GM18507 (cell line): ENCODE measurements at regions not wholly inside any gene's neighbourhood (a gene's known extent, or its start where the extent isn't known, plus 50 kb on each side); places are given as distances from the start of the nearest gene placed in this dataset.

ENCODE experiments used
- DNase-seq: peaks from one replicate; pipeline ENCODE4 v3.0.0; 2011; ENCODE audit warnings: low read depth; ENCODE audit not compliant: insufficient read length; ENCODE audit errors: extremely low spot score
- FAIRE-seq: peaks from 2 replicates; lab custom pipeline; 2011; peaks lifted over from hg19 to GRCh38; lab: Jason Lieb, UNC

GRCh38 chr1:36621531-36621930 lies 138.8 kb upstream of the CSF3R start:
- DNase-seq (no peak), FAIRE-seq (no peak)

- DNase-seq: no peak
- FAIRE-seq: no peak
Measured at GRCh38 chr1:36620142-36620541, 137.4 kb upstream of the CSF3R start.

DNA sequence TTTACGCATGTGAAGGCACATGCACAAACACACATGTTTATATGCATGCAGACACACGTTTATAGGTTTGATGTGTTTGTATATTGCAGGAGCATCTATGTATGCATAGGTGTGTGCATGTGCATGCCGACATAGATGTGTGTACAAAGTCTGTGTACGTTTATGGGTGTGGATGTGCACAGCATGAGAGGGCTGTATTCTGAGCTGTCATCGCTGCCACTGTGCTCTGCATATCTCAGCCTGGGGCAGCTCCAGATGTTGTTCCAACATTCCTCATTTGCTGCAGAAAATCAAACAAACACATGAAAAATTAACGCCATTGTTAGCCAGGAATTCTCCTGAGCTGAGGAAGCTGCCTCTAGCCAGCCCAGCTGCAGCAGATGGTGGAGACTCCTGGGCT lies 132.3 kb upstream of the CSF3R start:
- DNase-seq: no peak
- no peak for FAIRE-seq

DNA sequence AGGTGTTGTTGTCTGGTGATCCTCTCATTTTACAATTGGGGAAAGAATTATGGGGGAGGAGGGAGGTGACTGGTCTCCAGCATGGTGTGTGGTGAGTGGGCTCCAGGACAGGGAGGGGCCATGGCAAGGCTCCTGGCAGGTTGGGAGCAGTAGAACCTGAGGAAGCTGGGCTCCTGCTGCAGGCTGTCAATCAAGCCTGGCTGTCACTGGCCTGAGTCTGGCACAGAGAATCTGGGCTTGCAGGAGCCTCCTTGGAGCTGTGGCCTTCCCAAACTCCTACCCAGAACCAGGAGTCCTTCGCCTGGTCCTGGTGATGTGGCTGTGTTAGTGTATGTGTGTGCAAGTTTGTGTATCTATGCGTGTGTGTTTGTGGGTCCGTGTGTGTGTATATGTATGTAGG lies 131.9 kb upstream of the CSF3R start:
- DNase-seq: no peak
- FAIRE-seq: no peak

DNA sequence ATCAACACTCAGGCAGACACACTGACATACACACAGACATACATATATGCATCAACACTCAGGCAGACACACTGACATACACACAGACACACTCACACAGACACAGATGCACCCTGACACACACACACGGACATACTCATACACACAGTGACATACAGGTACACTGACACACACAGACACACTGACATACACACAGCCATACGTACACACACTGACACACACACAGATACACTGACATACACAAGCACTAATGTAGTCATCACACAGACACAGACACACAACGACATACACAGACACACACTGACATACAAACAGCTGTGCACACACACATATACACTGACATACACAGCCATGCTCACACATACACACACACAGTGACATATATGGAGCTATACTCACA lies 131.0 kb upstream of the CSF3R start:
- no peak for FAIRE-seq
- DNase-seq: no peak

DNA sequence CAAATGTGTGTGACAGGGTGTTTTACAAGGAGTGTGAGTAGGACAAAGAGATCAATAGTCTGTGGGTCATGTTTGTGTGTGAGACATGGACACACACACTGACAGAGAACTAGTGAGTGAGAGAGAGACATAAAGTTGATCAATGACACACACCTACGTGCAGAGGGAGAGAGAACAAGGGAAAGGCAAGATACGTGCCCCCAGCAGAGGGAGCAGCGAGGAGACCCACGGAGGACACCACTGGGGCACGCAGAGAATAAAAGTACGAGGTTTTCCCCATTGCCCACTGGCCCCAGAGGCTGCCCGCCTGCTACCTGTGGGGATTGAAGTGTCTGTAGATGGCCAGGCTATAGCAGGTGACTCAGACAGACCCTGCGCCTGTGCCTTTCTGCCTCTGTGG lies 130.2 kb upstream of the CSF3R start:
- no peak for FAIRE-seq

GRCh38 chr1:36612121-36612520 lies 129.4 kb upstream of the CSF3R start:
- DNase-seq (no peak), FAIRE-seq (no peak)

More for the DNA sequence above, 130.2 kb upstream of the CSF3R start:
- no peak for DNase-seq

GRCh38 chr1:36609241-36610027 lies 126.7 kb upstream of the CSF3R start:
- FAIRE-seq (peak; percentile 73), DNase-seq (peak; percentile 43)

DNA sequence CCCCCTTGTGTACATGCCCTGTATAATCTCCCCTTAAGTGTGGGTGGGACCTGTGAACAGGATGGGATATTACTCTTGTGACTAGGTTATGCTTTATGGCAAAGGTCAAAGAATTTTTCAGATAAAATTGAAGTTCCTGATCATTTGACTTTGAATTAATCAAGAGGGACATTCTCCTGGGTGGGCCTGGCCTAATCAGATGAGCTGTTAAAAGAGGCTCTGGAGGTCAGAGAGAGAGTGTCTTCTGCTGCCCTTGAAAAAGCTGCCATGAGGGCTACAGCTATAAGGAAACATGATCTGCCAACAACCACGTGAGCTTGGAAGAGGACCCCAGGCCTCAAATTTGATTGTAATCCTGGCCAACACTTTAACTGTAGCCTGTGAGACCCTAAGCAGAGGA lies 125.6 kb upstream of the CSF3R start:
- FAIRE-seq: no peak
- DNase-seq: no peak

DNA sequence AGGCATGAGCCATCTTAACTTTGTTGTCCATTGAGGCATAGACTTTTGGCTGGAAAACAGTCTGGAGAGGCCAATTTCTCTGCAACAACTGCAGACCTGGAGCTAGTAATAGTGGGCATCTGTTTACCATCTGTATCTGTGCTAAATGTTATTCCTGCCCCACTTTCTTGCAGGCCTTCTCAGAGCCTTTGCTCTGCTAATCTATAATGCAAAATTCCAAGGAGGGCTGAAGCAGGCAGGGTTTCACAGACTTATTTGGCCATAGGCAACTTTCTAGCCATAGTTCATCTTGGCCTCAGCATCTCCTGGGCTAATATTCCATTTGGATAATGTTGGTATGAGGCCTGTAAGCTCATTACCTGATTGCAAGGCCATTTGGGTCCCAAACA lies 124.5 kb upstream of the CSF3R start:
- FAIRE-seq (no peak), DNase-seq (no peak)

DNA sequence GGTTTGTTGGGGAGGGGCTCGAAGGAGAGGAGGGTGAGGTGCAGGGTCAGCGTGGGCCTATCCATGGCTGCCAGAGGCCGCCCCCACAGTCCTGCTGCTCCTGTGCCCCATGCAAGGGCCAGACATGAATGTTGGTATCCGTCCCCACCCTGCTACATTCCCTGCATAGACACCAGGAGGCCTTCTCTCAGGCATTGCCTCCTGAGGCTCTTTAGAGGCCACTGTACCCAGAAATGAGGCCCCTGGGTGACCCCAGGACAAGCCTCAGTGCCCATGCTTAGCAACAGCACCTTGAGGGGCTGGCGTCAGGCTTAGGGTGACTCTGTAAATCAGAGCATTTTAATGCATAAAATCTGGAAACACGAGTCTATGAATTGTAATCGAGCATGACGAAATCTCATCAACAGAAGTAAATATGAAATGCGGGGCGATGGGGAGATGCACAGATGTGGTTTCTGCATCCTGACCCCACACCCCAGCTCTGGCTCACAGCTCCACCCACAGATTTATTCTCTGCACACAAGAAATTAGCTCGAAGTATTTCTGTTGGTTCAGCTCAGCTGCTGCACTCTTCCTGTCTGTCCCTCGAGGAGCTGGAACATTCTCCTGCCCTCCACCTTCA lies 124.0 kb upstream of the CSF3R start:
- DNase-seq (no peak), FAIRE-seq (no peak)

- no peak for FAIRE-seq
- no peak for DNase-seq
Measured at GRCh38 chr1:36605942-36606640, 123.4 kb upstream of the CSF3R start.

DNA sequence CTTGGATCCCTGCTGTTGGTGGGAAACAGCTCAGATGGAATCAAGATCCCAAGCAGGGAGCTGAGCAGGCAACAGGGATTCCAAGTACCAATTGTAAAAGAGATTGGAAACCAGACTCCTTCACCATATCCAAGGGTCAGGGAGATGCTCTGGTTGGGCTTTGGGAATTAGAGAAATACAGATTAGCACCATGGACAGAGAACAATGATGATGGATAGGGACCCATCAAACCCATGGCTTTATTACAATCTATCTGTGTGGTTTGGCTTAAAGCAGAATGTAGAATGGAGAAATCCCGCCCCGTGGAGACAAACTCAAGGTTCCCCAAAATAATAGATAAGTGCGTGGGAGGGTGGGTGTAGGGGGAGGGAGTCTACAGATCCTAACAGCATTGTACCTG lies 120.7 kb upstream of the CSF3R start:
- DNase-seq (no peak), FAIRE-seq (no peak)

DNA sequence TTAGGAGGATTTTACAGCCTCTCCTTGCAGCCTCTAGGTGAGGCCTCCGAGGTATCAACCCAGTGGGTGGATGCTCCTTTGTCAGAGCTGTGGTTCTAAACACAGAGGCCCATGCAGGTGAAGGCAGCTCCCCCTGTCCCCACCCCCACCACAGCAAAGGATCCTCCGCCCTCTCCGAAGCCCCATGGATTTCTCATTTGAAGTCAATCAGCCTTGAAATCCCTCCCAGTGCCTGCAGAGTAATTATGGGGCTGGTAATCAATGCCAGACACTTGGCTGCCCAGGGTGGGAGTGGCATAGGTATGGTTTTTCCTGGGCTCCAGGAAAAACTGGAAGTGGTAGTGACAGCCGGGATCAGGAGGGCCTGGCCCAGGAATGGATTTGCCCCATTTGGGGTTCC lies 119.5 kb upstream of the CSF3R start:
- FAIRE-seq (no peak), DNase-seq (no peak)

- DNase-seq (no peak), FAIRE-seq (no peak)
Measured at GRCh38 chr1:36599828-36600227, 117.1 kb upstream of the CSF3R start.

DNA sequence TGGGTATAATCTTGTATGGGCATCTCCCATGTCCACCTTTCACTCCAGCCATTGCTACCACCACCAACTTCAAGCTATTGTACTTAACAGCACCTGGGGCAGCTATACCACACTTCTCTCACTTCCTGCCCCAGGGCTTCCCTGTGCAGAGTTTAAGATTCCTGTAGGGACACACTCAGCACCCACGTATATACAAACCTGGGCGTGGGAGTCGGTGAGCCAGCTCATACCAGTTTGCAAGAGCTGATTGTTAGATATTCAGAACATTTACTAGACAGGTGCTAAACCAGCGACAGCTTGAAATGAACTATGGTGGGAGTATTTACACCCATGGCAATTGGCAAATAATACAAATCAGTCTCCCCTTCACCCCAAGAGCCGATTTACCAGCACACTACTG lies 114.8 kb upstream of the CSF3R start:
- FAIRE-seq (no peak), DNase-seq (no peak)

DNA sequence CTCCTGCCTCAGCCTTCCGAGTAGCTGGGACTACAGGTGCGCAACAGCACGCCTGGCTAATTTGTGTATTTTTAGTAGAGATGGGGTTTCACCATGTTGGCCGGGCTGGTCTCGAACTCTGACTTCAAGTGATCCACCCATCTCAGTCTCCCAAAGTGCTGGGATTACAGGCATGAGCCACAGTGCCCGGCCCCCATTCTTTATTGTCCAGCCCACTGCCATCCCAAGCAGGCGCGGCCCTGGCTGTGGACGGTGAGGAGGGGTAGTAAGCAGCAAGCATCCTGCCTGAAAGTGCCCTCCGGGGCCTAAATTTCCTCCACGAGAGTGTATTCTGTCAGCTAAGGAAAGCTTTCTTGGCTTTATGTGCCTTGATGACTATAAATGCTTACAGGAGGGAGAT lies 113.2 kb upstream of the CSF3R start:
- DNase-seq (no peak), FAIRE-seq (no peak)

GRCh38 chr1:36595349-36595748 lies 112.6 kb upstream of the CSF3R start:
- no peak for FAIRE-seq
- DNase-seq: no peak

DNA sequence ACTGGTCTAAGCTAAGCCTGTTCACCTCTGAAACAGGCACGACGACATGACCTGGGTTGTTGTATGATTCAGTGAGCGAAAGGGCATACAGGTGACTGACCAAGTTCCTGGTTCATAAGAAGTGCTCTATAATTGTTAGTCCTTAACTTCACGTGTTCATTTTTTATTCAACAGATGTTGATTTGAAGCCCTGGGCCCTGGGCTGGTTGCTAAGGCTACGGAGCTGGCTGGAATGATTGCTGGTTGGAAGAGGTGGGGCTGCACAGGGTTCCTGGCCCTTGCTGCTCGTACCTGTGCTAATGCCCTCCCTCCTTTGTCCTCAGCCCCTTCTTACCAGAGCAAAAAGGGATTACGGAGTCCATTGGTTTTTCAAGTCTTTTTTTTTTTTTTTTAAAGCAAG lies 111.3 kb upstream of the CSF3R start:
- DNase-seq: no peak
- FAIRE-seq: no peak

DNA sequence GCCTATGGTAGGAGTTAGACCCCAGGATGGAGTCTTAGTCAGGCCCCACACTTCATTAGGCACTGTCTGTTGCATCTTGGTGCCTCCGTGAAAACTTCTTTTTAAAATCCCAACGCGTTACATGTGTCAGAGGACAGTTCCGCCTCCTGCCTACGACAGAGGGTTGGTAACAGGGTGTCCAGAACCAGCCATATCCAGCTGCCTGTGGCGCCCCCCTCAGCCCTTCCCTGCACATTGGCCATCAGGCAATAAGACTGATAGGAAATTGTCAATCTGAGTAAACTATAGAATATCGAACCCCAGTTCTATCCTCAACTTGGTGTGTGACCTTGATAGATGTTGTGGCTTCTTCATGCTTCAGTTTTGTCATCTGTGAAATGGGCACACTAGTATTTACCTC lies 108.6 kb upstream of the CSF3R start:
- FAIRE-seq (no peak), DNase-seq (no peak)

DNA sequence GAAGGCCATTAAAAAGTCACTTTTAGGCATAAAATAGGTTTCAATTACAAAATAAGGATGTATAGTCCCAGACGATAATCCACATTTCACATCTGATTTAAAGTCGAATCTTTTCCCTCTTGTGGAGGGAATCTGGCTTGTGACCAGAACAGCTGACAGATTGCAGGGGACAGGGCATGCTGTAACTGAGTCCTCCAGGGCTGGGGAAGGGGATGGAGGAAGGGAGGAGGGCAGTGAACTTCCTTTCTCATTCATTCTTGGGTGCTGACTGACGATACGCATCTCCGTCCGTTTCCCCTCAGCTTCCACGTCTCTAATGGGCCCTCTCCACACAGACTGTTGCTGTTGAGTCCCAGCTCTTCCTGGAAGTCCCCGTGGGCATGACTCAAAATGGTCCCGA lies 108.1 kb upstream of the CSF3R start:
- DNase-seq: no peak
- no peak for FAIRE-seq
